ENCODE measurements at regions not wholly inside any gene's neighbourhood (a gene's known extent, or its start where the extent isn't known, plus 50 kb on each side); places are given as distances from the start of the nearest gene placed in this dataset.
"Not testable (repeated sequence)": the region's sequence is repeated elsewhere in the genome, so short reads cannot be mapped to it uniquely, and the experiment has no call there.

GRCh38 chr19:14287837-14288236, 81.9 kb upstream of the ADGRL1 start:
- intact Hi-C loops (cut with DNase I); ATAC-seq; DNase-seq: not testable (repeated sequence)

- DNase-seq; intact Hi-C loops (cut with DNase I); ATAC-seq: not testable (repeated sequence)
These were observed 80.6 kb upstream of the ADGRL1 start for GRCh38 chr19:14286594-14286993.

DNA sequence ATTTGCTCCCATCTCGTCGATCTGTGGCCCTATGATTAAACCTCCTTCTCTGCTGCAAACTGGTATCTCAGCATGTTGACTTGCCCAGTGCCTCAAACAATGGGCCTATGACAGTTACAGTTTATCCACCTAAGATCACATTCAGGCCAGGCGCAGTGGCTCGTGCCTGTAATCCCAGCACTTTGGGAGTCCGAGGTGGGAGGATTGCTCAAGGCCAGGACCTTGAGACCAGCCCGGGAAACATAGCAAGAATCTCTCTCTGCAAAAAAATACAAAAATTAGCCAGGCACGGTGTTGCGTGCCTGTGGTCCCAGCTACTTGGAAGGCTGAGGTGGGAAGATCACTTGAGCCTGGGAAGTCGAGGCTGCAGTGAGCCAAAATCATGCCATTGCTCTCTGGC, 79.8 kb upstream of the ADGRL1 start:
- intact Hi-C loops (cut with DNase I); ATAC-seq; DNase-seq: not testable (repeated sequence)

DNA sequence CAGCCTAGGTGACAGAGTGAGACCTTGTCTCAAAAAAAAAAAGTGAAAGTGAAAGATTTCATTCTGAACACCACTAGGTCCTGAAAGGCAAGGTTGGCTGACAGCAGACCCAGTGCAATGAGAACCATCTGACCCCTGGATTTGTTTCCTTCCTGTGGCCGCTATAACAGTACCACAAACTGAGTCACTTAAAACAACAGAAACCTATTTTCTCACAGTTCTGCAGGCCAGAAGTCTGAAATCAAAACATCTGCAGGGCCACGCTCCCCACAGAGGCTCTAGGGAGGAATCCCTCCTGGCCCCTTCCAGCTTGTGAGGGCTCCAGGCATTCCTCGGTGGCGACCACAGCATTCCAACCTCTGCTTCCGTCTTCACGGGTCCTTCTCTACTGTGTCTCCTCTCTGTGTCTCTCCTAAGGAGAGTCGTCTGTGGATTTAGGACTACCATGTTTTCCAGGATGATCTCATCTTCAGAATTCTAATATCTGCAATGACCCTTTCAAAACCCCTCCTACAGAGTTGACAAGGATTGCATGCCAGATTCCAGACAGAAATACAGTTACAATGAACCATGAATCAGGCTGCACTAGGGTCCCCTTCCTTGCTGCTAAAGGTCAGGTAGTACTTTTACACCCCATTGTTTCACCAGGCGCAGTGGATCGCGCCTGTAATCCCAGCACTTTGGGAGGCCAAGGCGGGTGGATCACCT, 78.0 kb upstream of the ADGRL1 start:
- intact Hi-C loops (cut with DNase I); DNase-seq: not testable (repeated sequence)
- ATAC-seq: peak; percentile 53 to 87

GRCh38 chr19:14279270-14279669, 73.3 kb upstream of the ADGRL1 start:
- intact Hi-C loops (cut with DNase I); ATAC-seq; DNase-seq: not testable (repeated sequence)

DNA sequence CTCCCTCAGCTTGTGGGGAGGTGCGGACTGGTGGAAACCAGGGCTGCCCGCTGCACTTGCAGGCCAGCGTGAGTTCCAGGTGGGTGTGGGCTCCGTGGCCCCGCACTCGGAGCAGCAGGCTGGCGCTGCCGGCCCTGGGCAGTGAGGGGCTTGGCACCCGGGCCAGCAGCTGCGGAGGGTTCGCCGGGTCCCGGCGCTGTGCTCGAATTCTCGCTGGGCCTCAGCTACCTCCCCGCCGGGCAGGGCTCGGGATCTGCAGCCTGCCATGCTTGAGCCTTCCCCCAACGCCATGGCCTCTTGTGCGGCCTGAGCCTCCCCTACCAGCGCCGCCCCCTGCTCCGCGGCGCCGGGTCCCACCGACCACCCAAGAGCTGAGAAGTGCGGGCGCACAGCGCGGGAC, 71.6 kb upstream of the ADGRL1 start:
- intact Hi-C loops (cut with DNase I): no loop called here
- DNase-seq (no peak), ATAC-seq (no peak)

DNA sequence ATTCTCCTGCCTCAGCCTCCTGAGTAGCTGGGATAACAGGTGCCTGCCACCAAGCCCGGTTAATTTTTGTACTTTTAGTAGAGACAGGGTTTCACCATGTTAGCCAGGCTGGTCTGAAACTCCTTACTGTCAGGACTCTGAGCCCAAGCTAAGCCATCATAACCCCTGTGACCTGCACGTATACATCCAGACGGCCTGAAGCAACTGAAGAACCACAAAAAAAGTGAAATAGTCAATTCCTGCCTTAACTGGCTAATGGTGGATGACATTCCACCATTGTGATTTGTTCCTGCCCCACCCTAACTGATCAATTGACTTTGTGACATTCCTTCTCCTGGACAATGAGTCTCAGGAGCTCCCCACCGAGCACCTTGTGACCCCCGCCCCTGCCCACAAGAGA, 69.9 kb upstream of the ADGRL1 start:
- ATAC-seq; intact Hi-C loops (cut with DNase I); DNase-seq: not testable (repeated sequence)

DNA sequence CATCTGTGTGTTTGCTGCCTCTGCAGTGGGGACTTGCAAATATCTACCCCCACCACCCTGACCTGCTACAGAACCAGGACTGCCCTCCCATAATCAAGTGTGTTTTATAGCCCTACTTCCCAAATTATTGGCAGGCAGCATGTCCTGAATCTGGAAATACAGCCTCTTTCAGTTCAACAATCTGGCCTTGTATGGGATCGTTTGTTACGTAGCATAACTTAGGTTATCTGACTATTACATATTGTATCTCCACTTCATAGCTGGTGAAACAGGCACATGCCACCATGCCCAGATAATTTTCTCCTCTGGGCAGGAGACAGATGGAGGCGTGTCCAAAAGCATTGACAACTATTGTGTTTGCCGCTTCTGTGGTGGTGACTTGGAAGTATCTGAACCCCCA, 66.7 kb upstream of the ADGRL1 start:
- ATAC-seq (no peak), DNase-seq (no peak)
- intact Hi-C loops (cut with DNase I): no loop called here

DNA sequence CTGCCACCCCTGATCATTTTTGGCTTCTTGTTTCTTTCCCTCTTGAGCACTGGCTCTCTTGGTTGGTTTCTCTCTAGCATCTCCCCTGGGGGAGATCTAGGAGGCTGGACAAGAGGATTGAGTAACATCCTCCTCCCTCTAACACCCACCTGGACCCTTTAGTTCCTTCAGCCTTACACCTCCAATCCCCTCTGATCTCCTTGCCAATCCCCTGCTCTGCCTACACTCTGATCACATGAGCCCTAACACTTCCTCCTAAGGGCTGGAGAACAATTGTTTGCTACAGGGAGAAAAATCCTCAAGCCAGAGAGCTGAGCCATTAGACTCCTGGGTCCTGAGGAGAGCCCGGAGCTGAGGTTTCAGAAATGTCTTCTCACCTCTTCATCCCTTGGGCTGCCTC, 65.9 kb upstream of the ADGRL1 start:
- intact Hi-C loops (cut with DNase I): no loop called here
- ATAC-seq: no peak
- DNase-seq: no peak

GRCh38 chr19:14270557-14270956, 64.6 kb upstream of the ADGRL1 start:
- peak in 1 of 2 donors; percentile 55 for ATAC-seq
- intact Hi-C loops (cut with DNase I); DNase-seq: not testable (repeated sequence)

- ATAC-seq: no peak
- no peak for DNase-seq
- intact Hi-C loops (cut with DNase I): no loop called here
These were observed 61.3 kb upstream of the ADGRL1 start for GRCh38 chr19:14267224-14267741.

- DNase-seq; ATAC-seq; intact Hi-C loops (cut with DNase I): not testable (repeated sequence)
These were observed 60.2 kb upstream of the ADGRL1 start for GRCh38 chr19:14266208-14266607.

GRCh38 chr19:14265290-14266036, 59.5 kb upstream of the ADGRL1 start:
- no peak for ATAC-seq
- intact Hi-C loops (cut with DNase I): no loop called here
- DNase-seq: no peak

DNA sequence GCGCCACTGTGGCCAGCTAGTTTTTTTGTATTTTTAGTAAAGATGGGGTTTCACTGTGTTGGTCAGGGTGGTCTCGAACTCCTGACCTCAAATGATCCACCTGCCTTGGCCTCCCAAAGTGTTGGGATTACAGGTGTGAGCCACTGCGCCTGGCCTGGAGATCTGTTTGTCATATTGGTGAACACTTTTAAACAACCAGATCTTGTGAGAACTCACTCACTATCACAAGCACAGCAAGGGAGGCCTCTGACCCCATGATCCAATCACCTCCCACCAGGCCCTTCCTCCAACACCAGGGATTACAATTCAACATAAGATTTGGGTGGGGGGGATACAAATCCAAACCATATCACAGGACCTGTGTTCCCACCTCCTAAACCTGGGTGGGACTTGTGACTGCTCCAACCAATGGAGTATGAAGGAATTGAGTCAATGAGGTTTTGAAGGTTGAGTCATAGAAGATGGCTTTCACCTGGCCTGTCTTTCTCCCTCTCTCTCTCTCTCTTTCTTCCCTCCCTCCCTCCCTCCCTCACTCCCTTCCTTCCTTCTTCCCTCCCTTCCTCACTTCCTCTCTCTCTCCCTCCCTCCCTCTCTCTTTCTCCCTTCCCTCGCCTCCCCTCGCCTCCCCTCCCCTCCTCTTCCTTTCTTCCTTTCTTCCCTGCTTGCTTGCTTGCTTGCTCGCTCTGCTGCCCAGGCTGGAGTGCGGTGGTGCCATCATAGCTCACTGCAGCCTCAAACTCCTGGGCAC, 50.1 kb upstream of the ADGRL1 start:
- intact Hi-C loops (cut with DNase I); ATAC-seq; DNase-seq: not testable (repeated sequence)
